Endodermal cell (in vitro differentiated cells): ENCODE measurements at regions not wholly inside any gene's neighbourhood (a gene's known extent, or its start where the extent isn't known, plus 50 kb on each side); places are given as distances from the start of the nearest gene placed in this dataset.

Experiments
- DNase-seq: peaks from one replicate; pipeline ENCODE4 v3.0.0-alpha.2; 2017
- H3K27ac ChIP-seq: 2 replicates; pipeline ENCODE4 v1.5.1; 2013; ENCODE audit warnings: mild to moderate bottlenecking, low read depth, low read length, moderate library complexity
- H3K27me3 ChIP-seq: 2 replicates; pipeline ENCODE4 v1.6.1; 2013; ENCODE audit warnings: mild to moderate bottlenecking, low read length, moderate library complexity; ENCODE audit not compliant: insufficient read depth, control insufficient read depth, poor library complexity, severe bottlenecking
- H3K36me3 ChIP-seq: 2 replicates; pipeline ENCODE4 v1.7.0; 2013; ENCODE audit warnings: mild to moderate bottlenecking, low read length, moderate library complexity; ENCODE audit not compliant: control insufficient read depth, insufficient read depth
- H3K4me1 ChIP-seq: one replicate; pipeline ENCODE4 v1.7.0; 2013; ENCODE audit warnings: low read length; ENCODE audit not compliant: control insufficient read depth, insufficient read depth
- H3K4me3 ChIP-seq: 2 replicates; pipeline ENCODE4 v1.5.1; 2013; ENCODE audit warnings: mild to moderate bottlenecking, low read length, moderate library complexity
- H3K9ac ChIP-seq: 2 replicates; pipeline ENCODE4 v1.6.1; 2013; ENCODE audit warnings: mild to moderate bottlenecking, low read length, moderate library complexity; ENCODE audit not compliant: poor library complexity, severe bottlenecking; ENCODE audit errors: extremely low read depth
- H3K9me3 ChIP-seq: 2 replicates; pipeline ENCODE4 v1.6.1; 2013; ENCODE audit warnings: mild to moderate bottlenecking, low read length, moderate library complexity; ENCODE audit not compliant: control insufficient read depth
- H3K27ac Mint-ChIP-seq: 2 replicates; pipeline ENCODE4 v1.8.0; 2020; ENCODE audit warnings: mixed read lengths
- H3K27me3 Mint-ChIP-seq: 2 replicates; pipeline ENCODE4 v1.8.0; 2021; ENCODE audit warnings: mild to moderate bottlenecking, mixed read lengths; ENCODE audit not compliant: insufficient read depth
- H3K36me3 Mint-ChIP-seq: 2 replicates; pipeline ENCODE4 v1.8.0; 2020; ENCODE audit warnings: low read depth, mixed read lengths
- H3K4me1 Mint-ChIP-seq: 2 replicates; pipeline ENCODE4 v1.8.0; 2020; ENCODE audit warnings: mixed read lengths
- H3K4me3 Mint-ChIP-seq: 2 replicates; pipeline ENCODE4 v1.8.0; 2020; ENCODE audit warnings: mild to moderate bottlenecking, moderate library complexity, mixed read lengths
- H3K9me3 Mint-ChIP-seq: 2 replicates; pipeline ENCODE4 v1.8.0; 2020; ENCODE audit warnings: mild to moderate bottlenecking, mixed read lengths
- WGBS, 2 experiments: methylation state at CpG; one replicate each; pipeline versions ENCODE4 v1.1.5 to v1.1.7; 2013; ENCODE audit warnings: missing lambda C conversion rate in 2 of 2, mixed read lengths in 1 of 2; ENCODE audit not compliant: insufficient coverage in 1 of 2, insufficient read length in 1 of 2; 5-methylcytosine and 5-hydroxymethylcytosine counted together
- TF ChIP-seq, protein P1 (sequence below): fragments of 200-600 bp; sonication (generic); conservative IDR thresholded peaks from 2 replicates; pipeline ENCODE4 v1.5.0; 2021; ENCODE audit warnings: antibody characterized with exemption, mild to moderate bottlenecking

GRCh38 chr2:189247276-189247675 is 67.7 kb upstream of the COL5A2 start:
- WGBS, 2 experiments: 98% methylated on average over 1 of the region's 1 CpG; no CpG with 5 or more reads in 1 of the 2 experiments
- H3K4me1 ChIP-seq: no peaks in the 10 kb centered on the region
- Mint-ChIP-seq H3K36me3 (peaks cover 15% of the 10 kb centered on the region), H3K27me3 (no peaks in the 10 kb centered on the region), H3K4me1 (no peaks in the 10 kb centered on the region), H3K4me3 (no peak overlapping the region), H3K9me3 (peaks cover 33% of the 10 kb centered on the region), H3K27ac (no peak overlapping the region)
- TF ChIP-seq, protein P1, sequence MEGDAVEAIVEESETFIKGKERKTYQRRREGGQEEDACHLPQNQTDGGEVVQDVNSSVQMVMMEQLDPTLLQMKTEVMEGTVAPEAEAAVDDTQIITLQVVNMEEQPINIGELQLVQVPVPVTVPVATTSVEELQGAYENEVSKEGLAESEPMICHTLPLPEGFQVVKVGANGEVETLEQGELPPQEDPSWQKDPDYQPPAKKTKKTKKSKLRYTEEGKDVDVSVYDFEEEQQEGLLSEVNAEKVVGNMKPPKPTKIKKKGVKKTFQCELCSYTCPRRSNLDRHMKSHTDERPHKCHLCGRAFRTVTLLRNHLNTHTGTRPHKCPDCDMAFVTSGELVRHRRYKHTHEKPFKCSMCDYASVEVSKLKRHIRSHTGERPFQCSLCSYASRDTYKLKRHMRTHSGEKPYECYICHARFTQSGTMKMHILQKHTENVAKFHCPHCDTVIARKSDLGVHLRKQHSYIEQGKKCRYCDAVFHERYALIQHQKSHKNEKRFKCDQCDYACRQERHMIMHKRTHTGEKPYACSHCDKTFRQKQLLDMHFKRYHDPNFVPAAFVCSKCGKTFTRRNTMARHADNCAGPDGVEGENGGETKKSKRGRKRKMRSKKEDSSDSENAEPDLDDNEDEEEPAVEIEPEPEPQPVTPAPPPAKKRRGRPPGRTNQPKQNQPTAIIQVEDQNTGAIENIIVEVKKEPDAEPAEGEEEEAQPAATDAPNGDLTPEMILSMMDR: no peak
- no peak overlapping the region for H3K4me3 ChIP-seq
- H3K36me3 ChIP-seq: no peaks in the 10 kb centered on the region
- H3K9ac ChIP-seq: no peak overlapping the region
- H3K9me3 ChIP-seq: peaks cover 21% of the 10 kb centered on the region
- H3K27me3 ChIP-seq: no peaks in the 10 kb centered on the region
- no peak for DNase-seq
- no peak overlapping the region for H3K27ac ChIP-seq

DNA sequence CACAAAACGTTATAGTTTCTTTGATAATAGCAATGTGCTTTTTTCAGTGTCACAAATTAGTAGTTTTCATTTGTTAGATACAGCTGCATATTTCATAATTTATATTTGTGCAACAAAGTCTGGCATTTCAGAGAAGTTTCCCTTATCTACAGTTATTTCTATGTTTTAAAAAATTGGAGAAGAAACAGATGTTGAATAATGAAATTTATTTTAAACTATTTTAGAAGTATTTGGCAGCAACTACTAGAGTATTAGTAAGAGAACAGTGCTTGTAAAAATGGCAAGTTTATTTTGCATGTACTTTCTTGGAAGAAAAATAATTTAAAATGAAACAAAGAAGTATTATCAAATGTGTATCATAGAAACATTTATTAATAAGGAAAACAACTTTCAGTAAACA is 68.6 kb upstream of the COL5A2 start:
- H3K36me3 ChIP-seq: no peaks in the 10 kb centered on the region
- 60% methylated on average over 1 of the region's 1 CpG; no CpG with 5 or more reads in 1 of the 2 experiments for WGBS, 2 experiments
- no peaks in the 10 kb centered on the region for H3K27me3 ChIP-seq
- H3K4me1 Mint-ChIP-seq: peaks cover under 1% of the 10 kb centered on the region
- H3K27ac ChIP-seq: no peak overlapping the region
- H3K9me3 Mint-ChIP-seq: peaks cover 24% of the 10 kb centered on the region
- no peak for DNase-seq
- peaks cover 13% of the 10 kb centered on the region for H3K36me3 Mint-ChIP-seq
- H3K27ac Mint-ChIP-seq: no peak overlapping the region
- no peaks in the 10 kb centered on the region for H3K27me3 Mint-ChIP-seq
- H3K9ac ChIP-seq: no peak overlapping the region
- TF ChIP-seq, protein P1: no peak
- H3K4me3 Mint-ChIP-seq: no peak overlapping the region
- peaks cover 16% of the 10 kb centered on the region for H3K9me3 ChIP-seq
- H3K4me3 ChIP-seq: no peak overlapping the region
- no peaks in the 10 kb centered on the region for H3K4me1 ChIP-seq

GRCh38 chr2:189249171-189249570 is 69.6 kb upstream of the COL5A2 start:
- Mint-ChIP-seq H3K27me3 (no peaks in the 10 kb centered on the region), H3K27ac (no peak overlapping the region), H3K36me3 (peaks cover 8% of the 10 kb centered on the region), H3K9me3 (peaks cover 14% of the 10 kb centered on the region), H3K4me1 (peaks cover 10% of the 10 kb centered on the region), H3K4me3 (no peak overlapping the region)
- H3K27me3 ChIP-seq: no peaks in the 10 kb centered on the region
- TF ChIP-seq, protein P1: no peak
- peaks cover 4% of the 10 kb centered on the region for H3K4me1 ChIP-seq
- H3K9ac ChIP-seq: no peak overlapping the region
- H3K27ac ChIP-seq: no peak overlapping the region
- peaks cover 9% of the 10 kb centered on the region for H3K9me3 ChIP-seq
- no peak for DNase-seq
- no peaks in the 10 kb centered on the region for H3K36me3 ChIP-seq
- H3K4me3 ChIP-seq: no peak overlapping the region
